SK-N-DZ (cell line): ENCODE measurements at regions not wholly inside any gene's neighbourhood (a gene's known extent, or its start where the extent isn't known, plus 50 kb on each side); places are given as distances from the start of the nearest gene placed in this dataset.

ENCODE experiments used
- DNase-seq: peaks from one replicate; pipeline ENCODE4 v3.0.0-alpha.2; 2015; ENCODE audit warnings: low spot score

DNA sequence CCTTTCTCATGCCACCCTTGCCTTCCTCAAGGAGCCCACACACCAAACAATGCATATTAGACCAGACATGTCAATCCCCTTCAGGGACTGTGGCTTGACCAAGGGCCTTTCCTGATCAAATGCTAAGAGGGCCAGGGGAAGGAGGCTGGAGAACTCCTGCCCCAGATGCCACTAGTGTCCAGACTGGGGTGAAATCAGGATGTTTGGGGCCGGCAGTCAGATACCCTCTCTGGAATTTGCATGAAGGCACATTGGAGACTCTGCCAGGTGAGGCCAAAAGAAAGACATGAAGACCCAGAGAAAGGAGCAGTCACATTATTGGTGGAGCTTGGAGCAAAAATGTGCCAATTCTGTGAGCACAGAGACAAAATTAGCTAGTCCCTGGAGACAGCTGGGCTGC is 154.1 kb downstream of the TLE3 start:
- no peak for DNase-seq

DNA sequence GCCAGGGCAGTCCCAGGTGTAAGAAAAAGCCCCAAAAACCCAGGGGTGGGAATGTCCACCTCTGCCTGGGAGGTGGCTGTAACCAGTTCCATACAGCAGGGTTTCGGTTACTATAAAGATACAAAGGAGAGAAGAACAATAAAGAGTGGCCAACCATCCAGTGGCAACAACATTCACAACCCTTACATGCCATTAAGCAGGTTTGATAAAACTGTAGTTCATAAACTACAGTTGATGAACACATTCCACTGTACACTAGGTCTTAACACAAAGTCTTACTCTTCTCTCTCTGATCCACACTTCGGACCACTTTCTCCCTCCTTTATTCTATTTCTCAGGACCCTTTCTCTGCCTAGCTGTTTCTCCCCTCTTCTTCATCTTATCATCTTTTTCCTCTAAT is 152.0 kb downstream of the TLE3 start:
- no peak for DNase-seq

DNA sequence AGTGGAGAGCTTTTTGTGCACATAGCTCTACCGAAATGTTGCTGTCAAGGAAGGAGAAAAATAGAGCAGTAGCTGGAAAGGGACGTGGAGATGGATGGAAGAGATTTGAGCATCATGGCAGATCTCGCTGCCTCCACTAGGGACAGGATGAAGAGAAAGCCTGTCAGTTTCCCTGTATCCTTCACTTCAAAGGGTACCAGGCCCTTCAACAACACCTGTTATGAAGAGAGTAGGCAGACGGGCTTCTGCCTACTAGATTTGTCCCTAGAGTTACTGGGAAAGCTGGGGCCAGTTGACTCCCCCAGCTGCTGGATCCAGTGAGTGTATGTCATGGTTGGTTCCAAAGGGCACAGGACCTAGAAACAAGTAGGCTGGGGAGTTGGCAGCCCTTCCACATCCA is 150.8 kb downstream of the TLE3 start:
- no peak for DNase-seq

DNA sequence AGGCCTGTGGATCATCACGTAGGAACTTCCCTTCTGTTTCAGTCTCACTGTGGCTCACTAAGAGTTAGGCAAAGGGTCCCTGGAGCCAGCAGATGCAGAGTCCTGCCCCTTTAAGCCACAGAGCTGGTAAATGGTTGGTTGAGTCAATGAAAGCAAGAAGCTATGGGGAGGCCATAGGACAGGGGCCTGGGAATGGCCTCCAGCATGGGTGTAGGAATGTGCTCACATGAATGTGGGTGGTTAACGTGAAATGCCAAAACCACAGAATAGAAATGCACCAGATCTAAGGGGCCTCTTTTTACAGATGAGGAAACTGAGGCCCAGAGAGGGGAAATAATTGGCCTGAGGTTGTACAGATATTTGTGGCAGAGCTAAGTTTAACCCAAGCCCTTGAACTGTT is 150.3 kb downstream of the TLE3 start:
- DNase-seq = no peak

DNA sequence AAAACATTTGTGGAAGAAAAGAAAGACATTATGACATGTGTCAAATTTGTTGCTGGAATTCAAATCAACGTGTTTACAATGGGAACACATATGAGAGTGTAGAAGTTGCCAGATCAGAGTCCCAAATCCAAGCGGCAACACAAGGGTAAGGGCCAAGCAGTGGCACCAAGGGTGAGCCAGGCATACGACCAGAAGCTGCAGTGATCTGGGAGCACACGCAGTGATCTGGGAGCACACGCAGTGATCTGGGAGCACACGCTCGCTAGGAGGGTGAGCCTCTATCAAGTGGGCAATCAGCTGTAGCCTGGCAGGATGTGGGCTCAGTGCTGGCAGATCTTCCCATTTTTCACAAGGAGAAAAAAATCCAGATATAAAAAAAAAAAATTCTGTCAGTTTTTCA is 148.2 kb downstream of the TLE3 start:
- DNase-seq = no peak

DNA sequence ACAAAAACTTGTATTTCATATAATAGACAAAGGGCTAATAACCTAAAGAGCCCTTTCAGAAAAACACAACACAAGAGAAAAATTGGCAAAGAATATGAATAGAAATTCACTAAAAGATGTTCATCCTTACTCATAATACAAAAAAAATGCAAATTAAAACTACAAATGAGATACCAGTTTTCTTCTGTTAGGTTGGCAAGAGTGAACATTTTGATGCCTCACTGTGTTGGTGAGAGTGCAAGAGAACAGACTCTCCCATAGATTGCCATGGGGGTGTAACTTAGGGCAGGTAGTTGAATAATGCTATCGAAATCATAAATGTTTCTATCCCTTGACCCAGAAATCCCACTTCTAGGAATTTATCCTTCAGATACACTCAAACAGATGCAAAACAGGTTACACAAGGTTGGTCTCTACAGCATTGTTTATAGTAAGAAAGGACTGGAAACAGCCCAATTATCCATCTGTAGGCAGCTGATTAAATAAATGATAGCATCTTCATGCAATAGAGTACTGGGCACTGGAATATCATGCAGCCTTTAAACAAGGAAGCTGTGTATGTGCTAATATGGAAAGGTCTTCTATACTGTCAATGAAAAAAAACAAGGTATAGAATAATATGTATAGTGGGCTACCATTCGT is 146.3 kb downstream of the TLE3 start:
- no peak for DNase-seq

DNA sequence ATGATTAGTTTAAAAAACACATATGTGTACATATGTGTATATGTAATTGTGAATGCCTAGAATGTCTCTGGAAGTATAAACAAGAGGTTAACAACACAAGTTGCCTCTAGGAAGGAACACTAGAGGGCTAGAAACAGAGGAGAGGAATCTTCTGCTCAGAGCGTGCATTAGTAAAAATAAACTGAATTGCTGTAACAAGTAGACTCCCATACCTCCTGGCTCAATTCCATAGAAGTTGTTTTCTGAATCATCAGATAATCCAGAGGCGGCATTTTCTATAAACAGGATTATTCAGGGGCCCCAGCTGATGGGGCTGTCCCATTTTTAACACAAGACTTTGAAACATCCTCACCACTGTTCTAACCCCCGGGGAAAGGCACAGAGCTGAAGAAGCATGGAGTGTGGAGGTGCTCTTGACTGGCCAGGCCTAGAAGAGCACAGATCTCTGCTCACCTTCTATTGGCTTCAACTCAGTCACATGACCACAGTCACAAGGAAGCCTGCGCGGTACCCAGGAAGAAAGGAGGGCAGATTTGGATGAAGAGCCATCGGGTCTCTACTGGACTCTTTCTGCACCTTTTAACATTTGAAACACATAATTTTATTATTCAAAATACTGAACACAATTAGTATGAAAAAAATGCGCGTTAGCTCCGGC is 145.7 kb downstream of the TLE3 start:
- DNase-seq = peak; percentile 70

DNA sequence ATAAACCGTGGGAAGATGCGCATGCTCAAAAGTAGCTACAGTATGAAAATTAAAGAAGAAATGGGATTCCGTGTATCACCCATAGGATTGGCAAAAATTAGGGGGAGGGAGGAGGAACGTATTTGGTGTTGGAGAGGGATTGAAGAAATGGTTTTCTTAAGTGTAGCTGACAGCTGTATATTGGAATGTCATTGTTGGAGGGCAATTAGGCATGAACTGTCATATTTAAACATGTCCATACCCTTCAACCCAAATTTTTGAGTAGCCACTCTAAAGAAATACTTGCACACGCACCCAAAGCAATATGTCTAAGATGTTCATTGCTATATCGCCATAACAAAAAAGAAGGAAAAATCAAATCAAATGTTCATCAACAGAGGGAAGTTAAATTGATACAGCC is 144.7 kb downstream of the TLE3 start:
- no peak for DNase-seq

DNA sequence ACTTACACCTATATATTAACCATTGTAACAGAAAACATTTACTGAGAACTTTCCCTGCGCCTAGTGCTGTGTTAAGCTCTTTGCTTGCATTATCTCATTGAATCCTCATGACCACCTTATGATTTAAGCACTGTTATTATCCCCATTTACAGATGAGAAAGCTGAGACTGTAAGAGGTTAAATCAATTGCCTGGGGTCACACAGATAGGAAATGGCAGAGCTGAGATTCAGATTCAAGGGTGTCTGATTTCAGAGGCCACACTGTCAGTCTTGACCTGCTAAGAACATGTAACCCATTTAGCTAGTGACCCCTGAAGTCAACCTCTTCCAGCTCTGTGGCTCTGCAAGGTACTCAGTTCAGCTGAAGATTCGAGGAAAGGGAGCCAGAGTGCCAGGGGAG is 143.9 kb downstream of the TLE3 start:
- no peak for DNase-seq

DNA sequence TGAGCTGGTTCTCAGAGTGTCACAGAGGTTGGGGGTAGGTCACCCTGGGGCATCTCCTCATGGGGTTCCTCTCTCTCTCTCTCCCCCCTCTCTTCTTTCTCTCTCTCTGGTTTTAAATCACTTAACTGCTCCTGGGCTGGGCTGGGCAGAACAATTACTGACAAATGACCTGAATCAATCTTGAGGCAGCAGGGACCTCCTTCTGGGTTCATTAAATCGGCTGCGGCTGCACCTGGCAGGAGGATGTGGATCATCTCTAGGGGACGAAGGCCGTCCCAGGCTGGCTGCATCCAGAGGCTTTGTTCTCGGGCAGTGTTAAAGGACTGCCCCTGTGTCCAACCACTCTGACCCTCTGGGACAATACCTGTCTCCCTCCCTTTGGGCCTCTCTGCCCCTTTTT is 143.1 kb downstream of the TLE3 start:
- no peak for DNase-seq

DNA sequence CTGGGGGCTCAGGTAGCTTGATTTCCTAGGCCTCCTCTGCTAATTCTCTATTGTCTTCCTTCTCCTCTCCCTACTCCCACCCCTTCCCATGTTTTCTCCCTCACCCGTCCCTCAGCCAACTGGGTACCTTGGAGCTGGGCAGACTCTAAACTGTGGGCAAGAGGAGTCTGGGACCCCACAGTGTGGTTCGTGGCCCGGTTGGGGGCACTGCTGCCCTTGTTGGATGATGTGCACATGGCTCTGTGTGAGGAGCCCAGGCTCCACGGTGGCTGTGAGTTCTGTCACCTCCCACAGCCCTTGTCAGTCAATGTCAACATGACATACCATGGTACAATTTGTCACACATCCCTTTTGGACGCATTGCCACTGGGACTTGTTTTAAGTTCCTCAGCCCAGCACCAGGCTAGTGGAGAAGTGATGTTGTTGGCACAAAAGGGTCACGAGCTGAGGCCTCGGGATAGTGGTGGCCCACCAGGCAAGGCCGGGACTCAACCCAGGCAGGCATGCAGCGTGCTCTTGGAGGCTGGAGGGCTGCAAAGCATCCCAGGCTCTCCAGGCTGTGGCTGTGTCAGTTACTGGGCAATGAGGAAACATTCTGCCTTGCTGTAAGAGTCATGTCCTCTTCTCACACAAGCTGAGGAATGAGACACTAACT is 142.3 kb downstream of the TLE3 start:
- no peak for DNase-seq

DNA sequence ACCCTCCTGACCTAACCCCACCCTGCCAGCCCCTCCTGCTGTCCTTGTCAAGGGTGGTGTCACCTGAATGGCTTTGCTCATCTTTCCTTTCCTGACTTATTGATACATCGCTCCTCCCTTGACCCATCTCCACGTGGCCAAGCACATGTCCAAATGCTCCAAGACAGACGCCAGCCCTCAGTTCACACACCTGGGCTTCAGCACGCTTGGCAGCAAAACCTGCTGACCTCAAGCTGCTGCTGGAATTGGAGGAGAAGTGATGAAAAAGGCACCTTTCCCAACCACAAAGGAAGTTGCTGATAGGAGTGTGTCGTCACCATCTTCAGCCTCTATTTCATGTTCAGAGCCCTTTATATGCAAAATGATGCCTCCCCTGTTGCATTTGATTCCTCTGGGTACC is 141.3 kb downstream of the TLE3 start:
- DNase-seq = no peak

DNA sequence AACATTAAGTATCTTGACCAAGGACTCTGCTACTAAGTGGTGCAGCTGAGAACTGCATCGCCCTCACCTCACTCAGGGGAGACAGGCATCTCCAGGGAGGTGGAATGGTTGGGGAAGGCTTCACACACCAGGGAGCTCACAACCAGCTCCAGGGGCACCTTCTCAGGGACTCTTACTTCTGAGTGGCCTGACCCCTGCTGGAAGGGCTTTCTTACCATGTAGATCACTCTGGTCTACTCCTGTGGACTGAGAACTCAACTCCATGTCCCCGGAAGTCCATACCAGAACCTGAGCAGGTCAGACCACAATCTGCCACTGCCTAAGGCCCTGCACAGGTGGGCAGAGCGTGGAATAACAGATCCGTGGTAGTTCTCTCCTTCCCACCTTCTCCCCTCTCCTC is 140.5 kb downstream of the TLE3 start:
- no peak for DNase-seq

DNA sequence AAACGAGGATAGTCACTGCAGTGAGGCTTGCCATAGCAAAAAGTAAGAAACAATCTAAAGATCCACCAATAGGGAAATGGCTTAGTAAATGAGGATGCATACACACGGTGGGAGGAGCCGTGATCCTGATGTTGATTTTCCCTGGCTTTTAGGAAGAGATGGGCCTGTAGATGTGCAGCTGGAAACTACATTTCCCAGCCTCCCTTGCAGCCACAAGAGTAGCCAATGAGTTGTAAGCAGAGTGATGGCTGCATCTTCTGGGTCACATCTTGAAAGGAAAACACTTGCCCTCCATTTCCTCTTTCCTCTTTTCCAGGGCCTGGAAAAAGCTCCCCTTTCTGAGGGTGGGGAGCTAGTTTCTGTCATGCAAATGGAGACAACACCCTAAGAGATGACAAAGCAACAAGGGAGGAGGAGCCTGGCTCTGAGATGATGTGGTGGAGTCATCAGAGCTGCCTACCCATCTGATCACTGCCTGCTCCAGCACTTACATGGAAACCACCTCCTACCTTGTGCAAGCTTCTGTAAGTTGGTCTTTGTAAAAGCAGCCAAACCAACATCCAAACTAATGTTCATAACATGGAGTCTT is 139.1 kb downstream of the TLE3 start:
- DNase-seq = peak; percentile 56

DNA sequence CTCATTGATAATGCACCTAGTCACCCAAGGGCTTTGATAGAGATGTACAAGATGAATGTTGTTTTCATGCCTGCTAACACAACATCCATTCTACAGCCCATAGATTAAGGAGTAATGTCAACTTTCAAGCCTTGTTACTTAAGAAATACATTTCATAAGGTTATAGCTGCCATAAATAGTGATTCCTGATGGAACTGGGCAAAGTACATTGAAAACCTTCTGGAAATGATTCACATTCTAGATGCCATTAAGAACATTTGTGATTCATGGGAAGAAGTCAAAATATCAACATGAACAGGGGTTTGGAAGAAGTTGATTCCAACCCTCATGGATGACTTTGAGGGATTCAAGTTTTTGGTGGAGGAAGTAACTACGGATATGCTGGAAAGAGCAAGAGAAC is 135.2 kb downstream of the TLE3 start:
- DNase-seq = no peak

DNA sequence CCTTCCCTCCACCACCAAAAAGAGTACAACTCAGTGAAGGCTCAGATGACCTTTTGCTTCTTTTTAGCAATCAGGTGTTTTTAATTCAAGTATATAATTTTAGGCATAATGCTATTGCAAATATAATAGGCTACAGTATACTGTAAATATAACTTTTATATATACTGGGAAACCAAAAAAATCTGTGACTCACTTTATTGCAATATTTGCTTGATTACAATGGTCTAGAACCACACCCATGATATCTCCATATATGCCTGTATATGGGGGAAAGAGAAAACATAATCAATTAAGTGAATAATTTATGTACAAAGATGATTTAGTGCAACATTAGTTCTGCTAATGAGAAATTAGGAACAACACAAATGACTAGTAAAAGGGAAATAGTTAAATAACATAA is 134.3 kb downstream of the TLE3 start:
- DNase-seq = no peak

DNA sequence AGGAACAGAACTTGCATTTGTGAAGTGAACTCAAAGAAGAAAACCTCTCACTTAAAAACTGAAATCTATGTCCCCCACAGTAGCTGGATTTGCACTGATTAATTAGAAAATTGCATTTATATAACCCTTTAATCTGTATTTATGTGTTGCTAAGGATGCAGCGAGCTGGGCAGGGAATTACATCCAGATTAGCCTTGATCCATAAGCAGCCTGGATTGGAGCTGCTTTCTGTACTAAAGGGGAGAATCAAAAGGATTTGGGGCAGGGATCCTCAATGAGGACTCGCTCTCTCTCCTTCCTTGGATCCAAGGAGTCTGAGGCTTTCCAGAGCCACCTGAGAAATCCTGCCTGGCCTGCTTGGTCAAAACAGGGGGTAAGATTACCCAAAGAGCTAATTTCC is 125.9 kb downstream of the TLE3 start:
- no peak for DNase-seq

DNA sequence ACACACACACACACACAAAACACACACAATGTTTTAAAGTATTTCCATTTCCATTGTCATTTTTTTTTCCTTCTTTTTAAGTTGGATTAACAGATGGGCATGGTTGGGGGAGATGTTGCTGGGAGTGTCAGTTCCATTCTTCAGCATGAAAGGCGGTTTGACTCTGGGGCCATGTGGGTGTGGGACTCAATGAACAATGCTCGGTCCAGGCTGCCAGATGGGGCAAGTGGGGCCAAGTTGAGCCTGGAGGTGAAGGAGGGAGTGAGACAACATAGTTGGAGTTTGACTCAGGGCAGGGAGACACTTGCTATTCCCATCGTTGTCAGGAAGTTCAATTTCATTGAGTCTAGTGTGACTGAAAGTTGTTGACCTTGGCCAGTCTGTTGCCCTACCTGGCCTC is 125.3 kb downstream of the TLE3 start:
- DNase-seq = no peak

DNA sequence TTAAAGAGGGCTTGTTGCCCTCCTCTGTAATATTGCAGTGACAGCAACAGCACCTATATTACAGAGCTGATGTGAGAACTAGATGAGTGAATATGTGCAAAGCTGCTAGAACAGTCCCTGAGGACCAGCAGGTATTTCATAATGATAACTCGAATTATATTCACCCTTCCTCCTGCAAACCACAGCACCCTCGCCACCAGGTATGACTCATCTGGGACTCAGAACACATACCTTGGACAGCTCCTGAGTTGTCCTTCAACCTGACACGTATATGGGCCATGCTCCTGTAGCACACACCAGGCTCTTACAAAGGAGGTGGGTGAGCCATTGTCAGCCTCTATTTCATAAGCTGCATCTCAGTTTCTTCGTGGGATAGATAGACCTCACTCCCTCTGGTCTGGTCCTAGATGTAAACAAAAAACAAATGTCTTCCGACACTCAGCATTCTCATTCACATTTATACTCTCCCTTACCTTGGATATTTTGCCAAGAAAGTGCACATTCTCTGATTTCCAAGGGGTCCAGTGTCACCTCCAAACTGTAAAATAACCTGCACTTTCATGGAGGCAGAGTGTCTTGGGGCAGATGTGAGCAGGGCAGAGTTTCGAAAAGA is 124.5 kb downstream of the TLE3 start:
- no peak for DNase-seq

DNA sequence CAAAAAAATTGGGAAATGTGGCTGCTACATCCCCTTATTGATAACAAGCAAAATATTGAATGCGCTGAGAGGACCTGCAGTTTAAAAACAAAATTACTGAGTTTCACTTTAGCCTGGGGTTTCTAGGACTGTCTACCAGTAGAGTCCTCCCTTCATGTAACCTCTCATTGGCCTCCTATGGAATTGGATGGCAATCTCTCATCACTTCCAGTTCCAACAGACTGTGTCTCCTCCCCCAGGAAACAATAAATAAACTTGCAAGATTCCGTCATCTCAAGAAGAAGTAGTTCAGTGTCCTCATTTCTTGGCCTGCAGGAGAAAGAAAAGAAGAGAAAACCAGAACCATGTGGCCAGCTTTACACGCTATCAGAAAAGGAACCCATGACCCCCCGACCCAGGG is 123.8 kb downstream of the TLE3 start:
- no peak for DNase-seq

DNA sequence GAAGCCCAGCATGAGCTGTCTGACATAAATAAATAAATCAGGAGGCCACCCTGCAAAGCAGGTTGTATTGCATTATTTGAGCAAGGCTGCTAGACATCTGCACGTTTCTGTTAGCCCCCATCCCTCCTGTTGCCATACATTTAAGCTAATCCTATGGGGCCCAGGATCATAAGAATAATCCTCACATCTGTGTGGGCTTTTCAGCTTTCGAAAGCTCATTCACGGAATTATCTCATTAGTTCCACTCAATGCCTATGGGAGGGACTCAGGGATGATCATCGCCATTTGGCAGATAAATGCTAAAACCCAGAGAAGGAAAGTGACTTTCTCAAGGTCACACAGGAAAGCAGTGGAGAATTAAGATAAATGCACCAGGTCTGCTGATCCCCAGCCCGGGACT is 123.4 kb downstream of the TLE3 start:
- no peak for DNase-seq

DNA sequence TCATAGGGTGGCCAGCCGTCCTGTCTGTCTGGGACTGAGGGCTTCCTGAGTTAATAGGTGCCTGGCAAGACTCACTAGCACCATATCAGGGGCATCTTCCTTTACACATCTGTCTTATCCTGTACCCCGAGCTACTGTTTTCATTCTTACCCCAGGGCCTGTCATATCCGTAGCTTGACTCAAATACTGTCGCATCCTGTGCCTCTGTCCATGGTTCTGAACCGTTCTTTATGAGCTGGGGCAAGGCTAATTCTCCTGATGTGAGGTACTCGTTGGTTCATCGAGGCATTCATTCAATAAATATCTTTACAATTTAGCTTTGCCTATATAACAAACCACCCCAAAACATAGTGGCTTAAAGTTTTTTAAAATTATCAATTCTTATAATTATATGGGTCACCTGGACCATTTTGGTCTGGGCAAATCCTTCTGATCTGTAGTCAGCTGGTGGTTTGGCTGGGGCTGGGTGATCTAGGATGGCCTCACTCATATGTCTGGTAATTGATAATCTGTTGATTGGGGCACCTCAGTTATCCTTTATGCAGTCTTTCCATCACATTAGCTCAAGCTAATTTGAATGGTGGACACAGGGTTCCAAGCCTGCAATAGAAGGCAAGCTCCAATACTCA is 121.2 kb downstream of the TLE3 start:
- no peak for DNase-seq
